MM.1S (cell line): ENCODE measurements at regions not wholly inside any gene's neighbourhood (a gene's known extent, or its start where the extent isn't known, plus 50 kb on each side); places are given as distances from the start of the nearest gene placed in this dataset.

ENCODE experiments used
- EZH2 ChIP-seq: fragments of 300-600 bp; sonication (generic); optimal IDR thresholded peaks from 2 replicates; pipeline ENCODE3; 2017; ENCODE audit warnings: low read depth, mild to moderate bottlenecking, antibody characterized with exemption, low read length, mixed read lengths
- EZH2phosphoT487 ChIP-seq: fragments of 300-600 bp; sonication (generic); IDR thresholded peaks from 2 replicates; pipeline ENCODE4 v1.6.1; 2018; ENCODE audit warnings: antibody characterized with exemption, low read length
- TF ChIP-seq, protein P1 (sequence below): fragments of 300-600 bp; sonication (generic); IDR thresholded peaks from 2 replicates; pipeline ENCODE4 v1.5.1; 2016; ENCODE audit warnings: antibody characterized with exemption, low read length, mixed read lengths

DNA sequence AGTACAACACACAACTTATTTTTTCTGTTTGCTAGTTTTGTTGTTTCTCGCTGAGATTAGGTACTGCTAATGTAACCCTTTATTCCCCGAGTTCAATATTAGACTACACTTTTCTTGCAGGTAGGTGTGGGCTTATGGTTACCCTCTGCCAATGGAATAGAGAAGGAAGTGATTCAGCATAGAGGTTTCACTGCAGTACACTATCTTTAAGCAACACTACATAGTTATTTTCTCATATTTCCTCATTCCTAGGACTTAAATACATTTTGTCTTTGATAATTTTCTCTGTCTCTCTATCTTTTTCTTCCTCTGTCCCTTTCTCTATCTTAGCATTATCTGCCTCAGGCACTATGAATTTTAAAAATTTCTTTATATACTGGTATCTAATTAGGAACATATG, 791.0 kb downstream of the FAM181B start:
- TF ChIP-seq, protein P1, sequence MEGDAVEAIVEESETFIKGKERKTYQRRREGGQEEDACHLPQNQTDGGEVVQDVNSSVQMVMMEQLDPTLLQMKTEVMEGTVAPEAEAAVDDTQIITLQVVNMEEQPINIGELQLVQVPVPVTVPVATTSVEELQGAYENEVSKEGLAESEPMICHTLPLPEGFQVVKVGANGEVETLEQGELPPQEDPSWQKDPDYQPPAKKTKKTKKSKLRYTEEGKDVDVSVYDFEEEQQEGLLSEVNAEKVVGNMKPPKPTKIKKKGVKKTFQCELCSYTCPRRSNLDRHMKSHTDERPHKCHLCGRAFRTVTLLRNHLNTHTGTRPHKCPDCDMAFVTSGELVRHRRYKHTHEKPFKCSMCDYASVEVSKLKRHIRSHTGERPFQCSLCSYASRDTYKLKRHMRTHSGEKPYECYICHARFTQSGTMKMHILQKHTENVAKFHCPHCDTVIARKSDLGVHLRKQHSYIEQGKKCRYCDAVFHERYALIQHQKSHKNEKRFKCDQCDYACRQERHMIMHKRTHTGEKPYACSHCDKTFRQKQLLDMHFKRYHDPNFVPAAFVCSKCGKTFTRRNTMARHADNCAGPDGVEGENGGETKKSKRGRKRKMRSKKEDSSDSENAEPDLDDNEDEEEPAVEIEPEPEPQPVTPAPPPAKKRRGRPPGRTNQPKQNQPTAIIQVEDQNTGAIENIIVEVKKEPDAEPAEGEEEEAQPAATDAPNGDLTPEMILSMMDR: no peak
- no peak for TF ChIP-seq EZH2phosphoT487
- TF ChIP-seq EZH2: no peak
